NCI-H82 (cell line): ENCODE measurements at regions not wholly inside any gene's neighbourhood (a gene's known extent, or its start where the extent isn't known, plus 50 kb on each side); places are given as distances from the start of the nearest gene placed in this dataset.
"Not testable (repeated sequence)": the region's sequence is repeated elsewhere in the genome, so short reads cannot be mapped to it uniquely, and the experiment has no call there.

Experiments used
- DNase-seq: peaks from one replicate; lab custom pipeline; 2025; lab: John Stamatoyannopoulos, UW

GRCh38 chr15:96470681-96471310, 140.3 kb downstream of the NR2F2 start:
- peak; percentile 16 for DNase-seq

- no peak for DNase-seq
These were observed 142.2 kb downstream of the NR2F2 start for GRCh38 chr15:96472681-96473080.

GRCh38 chr15:96473556-96473955, 143.1 kb downstream of the NR2F2 start:
- peak; percentile 21 for DNase-seq

GRCh38 chr15:96474231-96474664, 143.7 kb downstream of the NR2F2 start:
- DNase-seq, result no peak

- no peak for DNase-seq
These were observed 146.7 kb downstream of the NR2F2 start for GRCh38 chr15:96477227-96477626.

GRCh38 chr15:96484412-96484811, 153.9 kb downstream of the NR2F2 start:
- not testable (repeated sequence) for DNase-seq

- no peak for DNase-seq
These were observed 154.3 kb downstream of the NR2F2 start for GRCh38 chr15:96484830-96485229.

GRCh38 chr15:96487245-96487644, 156.7 kb downstream of the NR2F2 start:
- no peak for DNase-seq

GRCh38 chr15:96491066-96491699, 160.7 kb downstream of the NR2F2 start:
- DNase-seq, result not testable (repeated sequence)

- DNase-seq, result not testable (repeated sequence)
These were observed 161.5 kb downstream of the NR2F2 start for GRCh38 chr15:96491700-96492644.

GRCh38 chr15:96494505-96494904, 164.0 kb downstream of the NR2F2 start:
- no peak for DNase-seq

- DNase-seq, result no peak
These were observed 164.9 kb downstream of the NR2F2 start for GRCh38 chr15:96495386-96495785.

- DNase-seq, result no peak
These were observed 167.5 kb downstream of the NR2F2 start for GRCh38 chr15:96497951-96498350.

GRCh38 chr15:96500508-96500907, 170.0 kb downstream of the NR2F2 start:
- peak; percentile 96 for DNase-seq

- DNase-seq, result no peak
These were observed 170.9 kb downstream of the NR2F2 start for GRCh38 chr15:96501362-96501761.

- no peak for DNase-seq
These were observed 171.7 kb downstream of the NR2F2 start for GRCh38 chr15:96502196-96502595.

- no peak for DNase-seq
These were observed 172.8 kb downstream of the NR2F2 start for GRCh38 chr15:96503276-96503675.

- no peak for DNase-seq
These were observed 173.9 kb downstream of the NR2F2 start for GRCh38 chr15:96504371-96504770.

- DNase-seq, result no peak
These were observed 174.5 kb downstream of the NR2F2 start for GRCh38 chr15:96505014-96505413.

- no peak for DNase-seq
These were observed 184.2 kb downstream of the NR2F2 start for GRCh38 chr15:96514607-96515285.

GRCh38 chr15:96515371-96515770, 184.9 kb downstream of the NR2F2 start:
- DNase-seq, result no peak

GRCh38 chr15:96521386-96521785, 190.9 kb downstream of the NR2F2 start:
- no peak for DNase-seq
